OCI-LY3 (cell line): ENCODE measurements at regions not wholly inside any gene's neighbourhood (a gene's known extent, or its start where the extent isn't known, plus 50 kb on each side); places are given as distances from the start of the nearest gene placed in this dataset.

Source experiments
- H2AFZ ChIP-seq: fragments of 200-600, 300-600 bp; shearing (Covaris generic); 2 replicates; pipeline ENCODE4 v1.6.0; 2014; ENCODE audit warnings: antibody characterized with exemption, low read depth, low read length
- H3K27ac ChIP-seq: fragments of 200-600, 300-600 bp; sonication (generic); 2 replicates; pipeline ENCODE4 v1.5.1; 2014; ENCODE audit warnings: mild to moderate bottlenecking, low read length, moderate library complexity, mixed read lengths
- H3K27me3 ChIP-seq: fragments of 200-600, 300-600 bp; sonication (generic); 2 replicates; pipeline ENCODE4 v1.6.1; 2014; ENCODE audit warnings: low read depth, low read length, mixed read lengths
- H3K36me3 ChIP-seq: fragments of 200-600, 300-600 bp; sonication (generic); replicated peaks from 2 replicates; pipeline ENCODE3; 2014; ENCODE audit warnings: low read depth, low read length, mixed read lengths
- H3K4me1 ChIP-seq: fragments of 300-600, 200-600 bp; sonication (generic); 2 replicates; pipeline ENCODE4 v1.6.1; 2014; ENCODE audit warnings: low read length, mixed read lengths
- H3K4me2 ChIP-seq: fragments of 200-600, 300-600 bp; sonication (generic); 2 replicates; pipeline ENCODE4 v1.6.1; 2014; ENCODE audit warnings: low read length, mixed read lengths
- H3K4me3 ChIP-seq: fragments of 300-600, 200-600 bp; sonication (generic); 2 replicates; pipeline ENCODE4 v1.5.1; 2014; ENCODE audit warnings: antibody characterized with exemption, mild to moderate bottlenecking, low read length, moderate library complexity
- H3K79me2 ChIP-seq: fragments of 300-600, 200-600 bp; shearing (Covaris generic); 2 replicates; pipeline ENCODE4 v1.6.1; 2014; ENCODE audit warnings: mild to moderate bottlenecking, low read length, mixed read lengths
- H3K9ac ChIP-seq: fragments of 300-600, 200-600 bp; shearing (Covaris generic); 2 replicates; pipeline ENCODE4 v1.6.0; 2014; ENCODE audit warnings: mild to moderate bottlenecking, low read length, moderate library complexity
- H3K9me3 ChIP-seq: fragments of 200-600, 300-600 bp; shearing (Covaris generic); 2 replicates; pipeline ENCODE4 v1.6.1; 2014; ENCODE audit warnings: low read length, mixed read lengths; ENCODE audit not compliant: insufficient read depth
- H4K20me1 ChIP-seq: fragments of 200-600, 300-600 bp; sonication (generic); 2 replicates; pipeline ENCODE4 v1.6.1; 2016; ENCODE audit warnings: low read length, mixed read lengths; ENCODE audit not compliant: insufficient read depth
- EZH2phosphoT487 ChIP-seq: fragments of 200-600 bp; shearing (Covaris generic); IDR thresholded peaks from 2 replicates; pipeline ENCODE4 v1.6.1; 2018; ENCODE audit warnings: antibody characterized with exemption, mixed run types, low read depth
- TF ChIP-seq, protein P1 (sequence below): fragments of 200-600, 300-600 bp; sonication (generic); IDR thresholded peaks from 2 replicates; pipeline ENCODE4 v1.5.1; 2014; ENCODE audit warnings: antibody characterized with exemption, low read length, low read depth

DNA sequence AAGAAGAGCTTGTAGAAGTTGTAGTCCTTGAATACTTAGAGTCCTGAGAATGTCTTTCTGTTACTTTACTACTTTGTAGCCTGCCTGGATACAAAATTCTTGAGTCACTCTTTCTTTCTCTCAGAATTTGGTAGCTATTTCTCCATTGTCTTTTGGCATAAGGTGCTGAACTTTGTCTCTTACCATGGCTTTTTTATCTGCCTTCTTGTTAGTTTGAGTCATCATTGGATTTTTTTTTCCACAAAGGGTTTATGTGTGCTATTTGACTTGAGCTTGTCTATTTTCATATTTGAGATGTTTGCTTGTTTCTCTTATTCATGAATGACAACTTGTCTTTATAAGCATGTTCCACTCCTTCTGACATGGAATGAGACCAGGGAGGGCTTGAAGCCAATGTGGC, 74.5 kb upstream of the EXOC6 start:
- no peak overlapping the region for H3K27ac ChIP-seq
- no peak overlapping the region for H3K9ac ChIP-seq
- no peaks in the 10 kb centered on the region for H3K36me3 ChIP-seq
- H3K4me1 ChIP-seq, result no peaks in the 10 kb centered on the region
- TF ChIP-seq EZH2phosphoT487, result no peak
- TF ChIP-seq, protein P1, sequence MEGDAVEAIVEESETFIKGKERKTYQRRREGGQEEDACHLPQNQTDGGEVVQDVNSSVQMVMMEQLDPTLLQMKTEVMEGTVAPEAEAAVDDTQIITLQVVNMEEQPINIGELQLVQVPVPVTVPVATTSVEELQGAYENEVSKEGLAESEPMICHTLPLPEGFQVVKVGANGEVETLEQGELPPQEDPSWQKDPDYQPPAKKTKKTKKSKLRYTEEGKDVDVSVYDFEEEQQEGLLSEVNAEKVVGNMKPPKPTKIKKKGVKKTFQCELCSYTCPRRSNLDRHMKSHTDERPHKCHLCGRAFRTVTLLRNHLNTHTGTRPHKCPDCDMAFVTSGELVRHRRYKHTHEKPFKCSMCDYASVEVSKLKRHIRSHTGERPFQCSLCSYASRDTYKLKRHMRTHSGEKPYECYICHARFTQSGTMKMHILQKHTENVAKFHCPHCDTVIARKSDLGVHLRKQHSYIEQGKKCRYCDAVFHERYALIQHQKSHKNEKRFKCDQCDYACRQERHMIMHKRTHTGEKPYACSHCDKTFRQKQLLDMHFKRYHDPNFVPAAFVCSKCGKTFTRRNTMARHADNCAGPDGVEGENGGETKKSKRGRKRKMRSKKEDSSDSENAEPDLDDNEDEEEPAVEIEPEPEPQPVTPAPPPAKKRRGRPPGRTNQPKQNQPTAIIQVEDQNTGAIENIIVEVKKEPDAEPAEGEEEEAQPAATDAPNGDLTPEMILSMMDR, result no peak
- no peaks in the 10 kb centered on the region for H3K9me3 ChIP-seq
- H3K4me2 ChIP-seq, result no peak overlapping the region
- H4K20me1 ChIP-seq, result no peaks in the 10 kb centered on the region
- H3K4me3 ChIP-seq, result no peak overlapping the region
- H3K27me3 ChIP-seq, result no peaks in the 10 kb centered on the region
- no peaks in the 10 kb centered on the region for H3K79me2 ChIP-seq
- H2AFZ ChIP-seq, result no peak overlapping the region

DNA sequence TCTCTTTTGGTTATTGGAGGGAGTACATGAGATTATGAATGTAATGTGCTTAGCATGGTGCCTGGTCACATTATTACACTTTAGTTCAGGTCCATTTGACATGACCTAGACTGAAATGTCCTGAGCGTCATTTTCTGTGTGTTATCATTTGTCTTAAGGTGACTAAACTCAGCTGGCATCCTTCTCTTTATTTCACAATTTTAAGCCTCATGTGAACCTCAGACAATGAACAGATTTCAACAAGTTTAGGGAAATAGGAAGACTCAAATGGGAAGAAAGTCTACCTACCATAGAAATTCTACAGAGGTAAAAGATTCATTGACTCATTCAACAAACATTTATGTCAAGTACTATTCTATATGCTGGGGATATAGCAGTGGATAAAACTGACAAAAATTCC, 70.2 kb upstream of the EXOC6 start:
- TF ChIP-seq EZH2phosphoT487, result no peak
- TF ChIP-seq, protein P1, result no peak
- Histone ChIP-seq H3K79me2 (no peaks in the 10 kb centered on the region), H3K9me3 (no peaks in the 10 kb centered on the region), H3K4me1 (peaks cover 4% of the 10 kb centered on the region), H3K9ac (no peak overlapping the region), H3K36me3 (no peaks in the 10 kb centered on the region), H4K20me1 (no peaks in the 10 kb centered on the region), H2AFZ (no peak overlapping the region), H3K4me2 (no peak overlapping the region), H3K27me3 (no peaks in the 10 kb centered on the region), H3K4me3 (no peak overlapping the region), H3K27ac (no peak overlapping the region)

DNA sequence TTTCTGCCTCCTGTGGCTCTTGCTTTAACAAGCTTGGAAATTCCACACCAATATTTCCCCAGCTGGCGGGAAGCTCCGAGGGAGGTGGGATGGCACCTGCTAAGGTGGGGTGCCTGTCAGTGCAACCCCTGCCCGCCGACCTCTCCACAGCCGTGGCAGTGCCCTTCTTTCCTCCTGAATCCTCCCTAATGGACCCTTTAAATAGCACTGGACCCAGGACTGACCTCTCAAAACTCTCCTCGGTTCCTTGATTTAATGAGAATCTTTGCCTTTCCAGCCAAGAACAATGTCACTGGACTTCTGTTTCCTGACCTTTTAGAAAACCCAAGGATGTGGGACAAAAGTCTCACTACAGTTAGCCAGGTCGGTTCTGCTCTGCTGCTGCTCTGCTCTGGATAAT, 63.2 kb upstream of the EXOC6 start:
- TF ChIP-seq EZH2phosphoT487, result no peak
- TF ChIP-seq, protein P1, result no peak

DNA sequence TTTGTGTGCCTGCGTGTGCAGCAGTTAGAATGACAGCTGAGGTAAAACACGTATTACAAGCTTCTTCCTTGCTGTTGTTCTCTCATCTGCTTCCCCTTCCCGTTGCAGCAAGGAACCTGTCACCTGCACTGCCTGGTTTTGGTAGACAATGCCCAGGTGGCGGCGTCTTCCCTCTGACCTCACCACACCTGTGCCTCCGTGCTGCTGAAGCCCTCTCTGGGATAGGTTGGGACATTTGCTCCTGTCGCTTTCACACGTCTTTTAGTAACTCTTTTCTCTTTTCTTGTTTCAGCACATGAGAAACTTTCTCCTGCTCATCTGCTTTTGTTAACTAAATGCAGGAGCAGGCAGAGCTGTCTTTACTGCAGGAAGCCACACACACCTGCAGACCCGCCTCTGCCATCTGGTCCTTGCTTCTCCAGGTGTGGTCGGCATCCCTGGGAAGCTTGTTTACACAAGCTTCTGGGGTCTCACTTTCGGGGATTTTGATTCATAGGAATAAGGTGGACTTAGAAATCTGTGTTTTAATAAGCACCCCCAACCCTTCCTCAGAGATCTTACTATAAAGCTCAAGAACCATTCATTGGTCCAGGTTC, 60.7 kb upstream of the EXOC6 start:
- H4K20me1 ChIP-seq, result no peaks in the 10 kb centered on the region
- H3K9ac ChIP-seq, result no peak overlapping the region
- H3K4me3 ChIP-seq, result no peak overlapping the region
- H3K36me3 ChIP-seq, result no peaks in the 10 kb centered on the region
- TF ChIP-seq, protein P1, result no peak
- TF ChIP-seq EZH2phosphoT487, result no peak
- H3K9me3 ChIP-seq, result no peaks in the 10 kb centered on the region
- H3K27ac ChIP-seq, result no peak overlapping the region
- peak overlapping the region; percentile 32; the same call in 1 of the 2 replicates for H3K4me2 ChIP-seq
- no peaks in the 10 kb centered on the region for H3K27me3 ChIP-seq
- peak overlapping the region; percentile 39; the same call in 1 of the 2 replicates for H2AFZ ChIP-seq
- H3K79me2 ChIP-seq, result no peaks in the 10 kb centered on the region
- peaks cover 39% of the 10 kb centered on the region for H3K4me1 ChIP-seq

More for the DNA sequence above, 63.2 kb upstream of the EXOC6 start:
- Histone ChIP-seq H3K4me2 (no peak overlapping the region), H4K20me1 (no peaks in the 10 kb centered on the region), H3K79me2 (no peaks in the 10 kb centered on the region), H3K9ac (no peak overlapping the region), H3K27ac (no peak overlapping the region), H3K4me1 (peaks cover 32% of the 10 kb centered on the region), H2AFZ (no peak overlapping the region), H3K4me3 (no peak overlapping the region), H3K36me3 (no peaks in the 10 kb centered on the region), H3K27me3 (no peaks in the 10 kb centered on the region), H3K9me3 (no peaks in the 10 kb centered on the region)
